ENCODE measurements at regions not wholly inside any gene's neighbourhood (a gene's known extent, or its start where the extent isn't known, plus 50 kb on each side); places are given as distances from the start of the nearest gene placed in this dataset.

DNA sequence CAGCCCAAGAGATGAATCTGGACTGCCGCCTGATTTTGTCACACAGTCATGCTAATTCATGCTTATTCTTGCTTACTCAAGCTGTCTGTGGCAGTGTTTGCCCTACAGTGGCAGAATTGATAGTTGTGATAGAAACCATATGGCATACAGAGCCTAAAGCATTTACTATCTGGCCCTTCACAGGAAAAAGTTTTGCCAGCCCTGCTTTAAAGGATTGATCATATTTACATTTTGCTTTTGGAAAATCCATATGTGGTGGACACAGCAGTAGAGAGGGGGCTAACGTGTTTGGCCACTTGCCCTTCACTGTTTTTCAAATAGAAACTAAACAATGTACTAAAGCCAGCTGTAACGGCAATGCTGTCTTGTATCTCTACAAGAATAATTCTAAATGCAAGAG lies 974.0 kb upstream of the GHITM start:
- DNase-seq: no peak

DNA sequence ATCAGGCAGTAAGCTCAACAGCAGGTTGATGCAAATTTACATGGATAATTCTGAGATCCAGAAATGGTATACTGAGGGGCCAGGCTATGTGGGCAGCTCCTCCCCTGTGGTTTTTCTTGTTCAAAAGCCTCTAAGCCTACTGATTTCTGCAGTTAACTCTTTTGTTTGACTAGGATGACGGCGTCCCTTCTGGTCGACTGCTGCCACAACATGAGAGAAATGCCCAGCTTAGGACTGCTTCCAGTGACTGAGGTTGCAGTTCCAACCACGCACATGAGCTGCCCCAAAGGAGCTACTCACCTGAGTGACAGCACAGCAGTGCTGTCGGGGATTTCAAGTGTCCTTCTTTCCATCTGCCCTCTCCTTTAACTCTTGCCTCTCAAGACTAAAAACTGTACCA lies 973.0 kb upstream of the GHITM start:
- DNase-seq: no peak

DNA sequence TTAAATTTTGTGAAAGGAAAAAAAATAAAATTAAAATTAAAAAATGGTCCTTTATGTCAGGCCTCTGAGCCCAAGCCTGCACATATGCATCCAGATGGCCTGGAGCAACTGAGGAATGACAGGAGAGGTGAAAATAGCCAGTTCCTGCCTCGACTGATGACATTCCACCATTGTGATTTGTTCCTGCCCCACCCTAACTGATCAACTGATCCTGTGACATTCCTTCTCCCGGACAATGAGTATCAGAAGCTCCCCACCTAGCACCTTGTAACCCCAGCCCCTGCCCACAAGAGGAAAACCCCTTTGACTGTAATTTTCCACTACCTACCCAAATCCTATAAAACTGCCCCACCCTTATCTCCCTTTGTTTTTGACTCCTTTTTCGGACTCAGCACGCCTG lies 972.2 kb upstream of the GHITM start:
- DNase-seq: no peak

DNA sequence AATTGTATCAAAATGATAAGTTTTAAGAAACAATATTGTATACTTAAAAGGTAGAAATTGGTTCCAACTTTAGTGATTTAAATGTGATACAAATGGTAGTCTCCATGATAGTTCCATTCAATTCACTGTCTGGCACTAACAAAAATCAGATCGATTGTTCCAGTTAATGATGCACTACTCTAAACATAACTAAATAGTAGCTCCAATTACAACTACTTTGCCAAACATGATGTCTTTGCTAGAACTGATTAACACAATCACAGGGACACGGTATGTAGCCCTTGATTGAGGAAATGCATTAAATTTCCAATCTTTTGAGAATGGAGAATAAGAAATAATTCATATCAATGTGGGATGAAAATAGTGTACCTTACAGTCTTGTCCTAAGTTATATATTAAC lies 962.4 kb upstream of the GHITM start:
- DNase-seq: no peak

DNA sequence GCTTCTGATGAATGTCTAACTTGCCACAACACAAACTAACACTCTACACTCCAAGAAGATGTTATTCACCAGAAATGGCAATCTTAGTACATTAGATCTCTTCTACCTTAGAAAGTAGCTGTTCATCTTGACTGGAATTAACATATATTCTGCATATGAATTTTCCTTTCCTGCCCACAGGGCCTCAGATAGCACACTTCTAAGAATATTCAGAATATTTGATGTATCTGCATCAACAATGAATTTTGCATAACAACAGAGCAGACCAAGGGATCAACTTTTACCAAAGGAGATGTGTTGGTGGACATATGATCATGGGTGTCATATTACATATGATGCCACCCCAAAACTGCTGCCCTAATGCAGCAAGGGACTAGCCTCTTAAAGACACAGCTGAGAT lies 960.8 kb upstream of the GHITM start:
- DNase-seq: no peak

DNA sequence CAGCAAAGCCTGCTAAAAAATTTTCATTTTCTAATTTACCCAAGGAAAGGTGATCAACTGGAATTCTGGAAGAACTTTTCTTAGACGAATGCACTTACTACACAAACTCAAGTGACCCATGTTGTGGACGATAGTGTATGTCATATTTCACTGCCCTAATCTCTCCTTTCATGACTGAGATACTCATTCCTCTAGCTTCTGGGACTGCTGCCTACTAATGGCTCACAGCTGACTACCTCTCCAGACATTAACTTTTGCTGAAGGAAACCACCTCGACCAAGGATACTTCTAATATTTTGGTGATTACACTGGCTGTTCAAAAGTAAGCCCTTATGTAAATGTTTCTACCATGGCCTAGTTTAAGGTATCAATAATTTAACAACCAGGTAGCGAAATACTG lies 959.9 kb upstream of the GHITM start:
- no peak for DNase-seq

DNA sequence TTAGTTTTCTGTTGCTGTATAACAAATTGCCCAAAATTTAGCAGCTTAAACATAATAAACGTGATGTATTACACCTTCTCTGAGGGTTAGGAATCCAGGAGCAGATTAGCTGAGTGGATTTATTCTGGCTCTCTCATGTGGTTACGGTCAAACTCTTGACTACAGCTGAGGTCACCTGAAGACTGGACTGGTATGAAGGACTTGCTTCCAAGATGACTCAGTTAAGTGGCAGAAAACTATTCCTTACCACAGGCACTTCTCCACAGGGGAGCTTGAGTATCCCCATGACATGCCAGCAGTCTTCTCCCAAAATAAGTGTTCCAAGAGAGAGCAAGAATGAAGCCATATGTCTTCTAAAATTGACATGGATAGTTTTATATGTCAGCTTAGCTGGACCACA lies 957.2 kb upstream of the GHITM start:
- no peak for DNase-seq

DNA sequence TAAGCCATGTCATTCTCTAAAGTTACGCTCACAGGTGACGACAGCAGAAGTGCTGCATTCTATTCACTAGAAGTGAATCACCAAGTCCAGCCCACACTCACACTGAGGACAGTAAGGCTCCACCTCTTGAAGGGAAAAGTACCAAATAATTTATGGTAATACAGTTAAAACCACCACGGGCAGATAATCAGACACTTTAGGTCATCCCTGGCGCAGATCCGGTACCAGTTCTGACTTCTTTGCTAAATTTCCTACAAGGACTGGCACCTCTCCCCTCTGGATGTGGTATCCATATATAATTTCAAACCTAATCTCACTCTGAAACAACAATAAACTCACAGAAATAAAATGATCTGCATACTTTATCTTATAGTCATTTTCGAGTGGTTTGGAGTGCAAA lies 954.7 kb upstream of the GHITM start:
- no peak for DNase-seq

DNA sequence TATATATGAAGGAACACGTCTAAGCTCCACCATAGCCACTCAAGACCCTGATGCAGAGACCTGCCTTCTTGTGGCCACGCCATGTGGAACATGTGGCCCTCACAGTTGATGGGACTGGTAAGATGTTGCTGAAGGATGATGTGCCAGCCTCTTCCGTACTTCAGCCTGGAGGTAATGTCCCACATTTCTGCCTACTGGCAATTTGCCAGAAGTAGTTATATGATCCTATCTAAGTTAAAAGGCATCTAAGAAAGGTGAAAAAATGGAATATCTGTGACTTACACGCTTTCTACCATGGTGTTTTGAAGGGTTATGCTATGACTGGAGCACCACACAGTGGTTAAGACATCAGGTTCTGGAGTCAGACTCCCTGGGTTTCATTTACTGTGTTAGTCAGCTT lies 948.7 kb upstream of the GHITM start:
- DNase-seq: no peak

DNA sequence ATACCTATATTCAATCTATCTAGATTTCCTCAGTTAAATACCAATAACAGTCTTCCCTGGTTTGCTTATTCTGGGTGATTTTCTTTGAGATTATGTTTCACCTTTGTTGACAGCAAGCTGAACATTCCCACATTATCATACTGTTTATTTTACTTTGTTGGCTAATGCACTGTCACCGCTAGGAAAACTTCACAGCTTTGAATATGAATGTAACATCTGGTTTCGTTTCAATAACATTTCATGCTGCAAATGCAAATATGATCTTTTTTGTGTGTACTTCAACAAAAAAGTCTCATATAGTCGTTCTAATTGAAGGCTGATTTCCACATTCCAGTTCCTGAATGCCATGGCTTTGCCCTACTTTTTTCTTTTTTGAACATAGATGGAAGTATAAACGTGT lies 946.3 kb upstream of the GHITM start:
- DNase-seq: no peak

DNA sequence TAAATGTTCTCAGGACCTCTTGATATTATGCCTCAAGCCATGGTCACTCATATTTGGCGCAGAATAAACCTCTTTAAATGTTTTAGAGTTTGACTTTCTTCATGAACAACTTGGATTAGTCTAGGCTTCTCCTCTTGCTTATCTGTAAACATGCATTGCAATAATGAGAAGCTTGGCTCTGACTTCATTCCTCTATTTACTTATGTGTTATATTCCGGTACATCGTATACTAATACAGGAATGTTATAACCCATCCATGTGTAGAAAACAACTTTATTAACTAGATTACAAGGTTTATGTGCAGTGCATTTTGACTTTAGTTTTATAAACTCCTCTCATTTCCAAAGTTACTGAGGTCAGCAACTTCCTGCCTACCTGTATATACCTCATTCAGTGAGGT lies 944.3 kb upstream of the GHITM start:
- DNase-seq: no peak

DNA sequence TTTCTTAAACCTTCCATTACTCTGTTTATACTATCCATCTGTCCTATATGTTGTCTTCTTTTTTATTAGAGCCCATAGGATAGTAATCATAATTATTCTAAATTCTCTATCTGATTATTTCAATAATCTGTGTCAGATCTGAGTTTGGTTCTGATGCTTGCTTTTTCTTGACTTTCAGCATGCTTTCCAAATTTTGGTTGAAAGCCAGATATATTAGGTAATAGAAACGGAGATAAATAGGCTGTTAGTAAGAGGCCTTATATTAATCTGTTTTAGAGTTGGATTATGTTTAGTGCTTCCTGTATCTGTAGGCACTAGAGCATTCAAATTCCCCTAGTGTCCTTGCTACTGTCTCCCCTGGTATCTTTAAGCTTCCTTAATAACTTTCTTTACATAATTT lies 939.9 kb upstream of the GHITM start:
- no peak for DNase-seq

DNA sequence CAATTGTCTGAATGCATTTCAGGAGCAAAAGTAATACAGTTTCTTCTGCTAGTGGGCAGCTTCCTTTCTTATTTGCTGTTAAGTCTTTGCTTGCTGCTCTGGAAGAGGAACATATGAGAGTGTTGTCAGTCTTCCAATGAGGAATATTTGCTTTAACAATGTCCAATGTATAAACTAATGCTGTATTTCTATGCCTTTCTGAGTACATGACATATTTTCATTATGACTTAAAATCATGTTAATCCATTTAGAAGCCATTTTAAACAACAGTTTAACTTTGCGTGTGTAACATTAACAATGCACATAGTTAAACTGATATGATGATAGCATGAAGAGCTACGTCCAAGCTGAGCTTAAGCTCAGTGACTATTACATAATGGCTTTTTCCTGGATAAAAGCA lies 933.4 kb upstream of the GHITM start:
- no peak for DNase-seq

DNA sequence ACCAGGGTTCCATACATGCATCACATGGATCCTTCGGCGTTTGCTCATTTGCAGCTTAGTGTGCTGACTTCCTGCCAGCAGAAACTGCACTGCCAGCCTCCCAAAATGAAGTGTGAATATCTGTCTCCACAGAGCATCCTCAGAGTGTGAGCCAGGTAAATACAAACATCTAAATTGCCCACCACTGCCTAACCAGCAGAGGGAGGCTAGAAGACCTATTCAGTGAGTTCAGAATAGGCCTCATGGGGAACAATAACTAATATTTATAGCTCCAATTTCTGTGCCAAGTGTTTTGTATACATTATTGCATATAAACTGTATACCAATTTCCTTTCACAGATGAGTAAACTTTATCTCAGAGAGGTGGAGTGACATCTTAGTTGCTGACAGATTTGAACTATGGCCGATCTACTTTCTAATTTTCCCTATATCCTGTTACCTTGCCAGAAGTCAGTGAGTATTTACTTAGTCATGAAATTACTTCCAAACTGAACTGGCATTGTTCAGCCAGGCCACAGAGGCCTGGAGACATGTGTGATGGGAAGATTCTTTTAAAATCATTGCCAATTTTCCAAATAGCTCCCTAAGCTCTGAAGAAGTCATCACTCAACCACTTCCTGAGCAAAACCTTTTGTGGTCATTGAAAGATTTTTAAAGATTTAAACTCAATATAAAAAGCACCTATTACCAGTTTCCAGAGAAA lies 926.5 kb upstream of the GHITM start:
- DNase-seq: no peak

DNA sequence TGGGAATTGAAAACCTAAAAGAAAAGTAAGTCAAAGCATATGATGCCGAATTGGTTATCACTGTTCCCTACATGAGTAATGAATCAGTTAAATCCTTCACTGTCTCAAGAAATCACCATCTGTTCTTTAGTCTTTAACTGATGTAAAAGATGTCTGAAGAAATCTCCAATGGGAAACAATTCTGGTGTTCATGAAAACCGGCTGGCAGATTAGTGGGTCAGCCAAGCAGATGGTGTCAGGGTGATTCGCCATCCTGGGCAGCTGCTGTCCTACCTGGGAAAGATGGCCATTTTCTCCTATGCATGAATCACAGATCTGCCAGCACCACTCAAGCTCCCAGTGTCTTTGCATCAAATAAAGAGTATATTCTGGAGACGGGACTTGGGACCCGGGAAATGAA lies 925.2 kb upstream of the GHITM start:
- DNase-seq: no peak

DNA sequence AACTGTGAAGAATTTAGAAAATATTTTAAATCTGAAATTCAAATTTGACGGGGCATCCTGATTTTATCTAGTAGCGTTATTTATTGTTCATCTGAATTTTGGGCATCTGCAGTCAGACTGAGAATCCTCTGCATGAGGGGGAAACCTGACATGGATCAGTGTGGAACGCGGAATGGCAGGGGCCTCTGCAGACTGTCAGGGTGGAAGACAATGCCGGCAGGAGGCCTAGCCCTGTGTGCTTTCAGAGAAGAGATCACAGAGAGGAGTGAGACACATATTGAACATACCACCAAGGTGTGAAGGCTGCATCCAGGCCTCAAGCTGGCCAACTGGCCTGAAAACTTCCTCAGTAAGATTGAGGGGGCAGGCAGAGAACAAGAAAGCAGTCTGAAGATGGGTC lies 921.1 kb upstream of the GHITM start:
- no peak for DNase-seq

DNA sequence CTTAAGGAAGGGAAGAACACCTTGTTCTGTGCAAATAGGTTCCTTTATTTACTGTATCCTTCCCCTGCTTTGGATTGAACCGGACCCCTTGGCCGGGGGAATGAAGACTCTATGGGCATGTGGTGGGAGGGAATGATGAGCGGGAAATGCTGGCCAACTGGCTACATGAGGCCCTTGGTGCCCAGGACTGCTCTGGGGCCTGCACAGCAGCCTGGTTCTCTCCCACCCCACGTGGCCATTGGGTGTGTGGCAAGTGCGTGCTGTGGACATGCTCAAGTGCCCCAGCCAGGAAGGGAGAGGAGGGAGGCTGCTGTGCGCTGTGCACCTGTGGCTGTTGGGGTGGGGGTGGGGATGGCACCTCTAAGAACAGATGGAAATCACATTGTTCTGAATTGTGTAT lies 917.0 kb upstream of the GHITM start:
- DNase-seq: no peak

DNA sequence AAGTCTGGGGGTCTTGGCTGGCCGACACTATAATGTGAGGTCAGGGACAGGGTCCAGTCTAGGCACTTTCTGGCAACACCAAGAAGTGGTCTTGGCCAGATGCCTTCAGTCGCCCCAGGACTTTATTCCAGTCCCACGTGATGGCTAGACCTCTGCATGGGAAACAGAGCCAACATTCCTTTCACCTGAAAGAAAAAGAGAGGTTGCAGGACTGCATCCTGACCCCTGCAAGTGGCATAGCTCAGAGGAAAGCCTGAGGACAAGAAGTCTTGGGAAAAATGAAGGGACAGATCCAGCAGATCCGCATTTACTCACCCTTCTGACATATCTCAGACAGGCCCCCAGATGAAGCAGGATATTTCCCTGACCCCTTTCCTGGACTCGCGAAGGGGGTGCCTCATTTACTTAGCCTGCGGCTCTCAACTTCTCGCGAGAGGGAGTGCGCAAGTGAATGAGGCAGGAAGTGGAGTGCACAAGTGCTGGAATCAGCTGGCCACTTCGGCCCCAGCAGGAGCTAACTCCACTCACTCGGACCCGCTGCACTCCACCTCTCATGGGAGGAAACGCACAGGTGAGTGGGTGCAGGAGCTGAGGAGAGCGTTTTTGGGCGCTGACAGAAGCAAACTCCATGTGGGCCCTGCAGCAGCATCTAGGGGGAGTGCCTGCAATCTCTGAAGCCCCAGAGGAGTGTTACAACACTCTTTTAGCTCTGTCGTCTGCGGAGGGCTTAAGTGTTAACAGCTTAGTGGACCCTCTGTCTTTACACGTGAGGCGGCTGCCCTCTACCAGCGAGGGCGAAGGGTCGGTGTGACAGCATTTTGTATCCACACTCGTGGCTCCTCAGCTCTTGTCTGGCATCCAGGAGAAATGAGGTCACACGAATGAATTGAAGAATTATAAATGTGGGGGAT lies 916.2 kb upstream of the GHITM start:
- DNase-seq: no peak

DNA sequence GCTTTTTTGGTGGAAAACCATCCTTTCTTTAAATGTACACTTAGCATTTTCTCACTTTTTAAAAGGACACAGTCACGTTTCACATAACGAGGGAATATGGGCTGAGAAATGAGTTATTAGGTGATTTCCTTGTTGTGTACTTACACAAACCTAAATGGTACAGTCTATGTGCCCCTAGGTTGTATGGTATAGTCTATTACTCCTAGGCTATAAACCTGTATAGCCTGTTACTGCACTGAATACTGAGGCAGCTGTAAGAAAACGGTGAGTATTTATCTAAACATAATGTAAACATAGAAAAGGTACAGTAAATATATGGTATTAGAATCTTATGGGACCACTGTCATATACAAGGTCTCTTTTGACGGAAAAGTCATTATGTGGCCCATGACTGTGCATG lies 913.5 kb upstream of the GHITM start:
- no peak for DNase-seq

DNA sequence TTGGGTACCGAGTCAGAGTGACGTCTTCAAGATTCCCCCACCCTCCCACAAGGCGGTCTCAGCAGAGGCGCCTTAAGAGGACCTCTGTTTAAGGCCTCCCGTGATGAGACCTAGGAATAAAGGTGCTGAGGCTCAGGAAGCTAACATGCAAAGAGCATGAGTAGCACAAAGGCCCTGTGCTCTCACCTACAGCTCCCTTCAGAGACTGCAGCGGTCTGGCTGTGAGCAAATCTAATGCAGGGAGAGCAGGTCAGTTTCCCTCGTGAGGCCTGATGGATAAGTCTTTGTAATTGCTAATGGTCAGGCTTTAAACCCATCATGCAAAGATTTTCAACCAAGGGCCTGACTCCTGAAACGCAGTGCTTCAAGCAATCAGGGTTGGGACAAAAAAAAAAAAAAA lies 909.3 kb upstream of the GHITM start:
- DNase-seq: no peak

DNA sequence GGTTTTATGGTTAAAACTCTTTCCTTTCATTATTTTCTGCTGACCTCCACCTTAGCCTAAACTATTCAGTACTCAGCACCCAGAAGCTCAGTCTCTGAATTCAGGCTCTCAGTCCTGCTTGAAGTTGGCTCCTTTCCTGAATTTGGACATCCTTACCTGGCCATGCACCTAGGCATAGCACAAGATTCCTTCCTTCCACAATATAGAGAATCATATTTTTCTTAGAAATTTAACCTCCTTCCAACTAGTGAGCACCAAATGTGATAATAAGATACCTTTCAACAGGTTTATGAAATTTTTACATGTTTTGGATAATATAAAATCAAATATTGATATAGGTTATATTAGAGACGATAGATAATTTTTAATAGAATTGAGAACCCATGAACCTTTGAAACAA lies 905.6 kb upstream of the GHITM start:
- no peak for DNase-seq

DNA sequence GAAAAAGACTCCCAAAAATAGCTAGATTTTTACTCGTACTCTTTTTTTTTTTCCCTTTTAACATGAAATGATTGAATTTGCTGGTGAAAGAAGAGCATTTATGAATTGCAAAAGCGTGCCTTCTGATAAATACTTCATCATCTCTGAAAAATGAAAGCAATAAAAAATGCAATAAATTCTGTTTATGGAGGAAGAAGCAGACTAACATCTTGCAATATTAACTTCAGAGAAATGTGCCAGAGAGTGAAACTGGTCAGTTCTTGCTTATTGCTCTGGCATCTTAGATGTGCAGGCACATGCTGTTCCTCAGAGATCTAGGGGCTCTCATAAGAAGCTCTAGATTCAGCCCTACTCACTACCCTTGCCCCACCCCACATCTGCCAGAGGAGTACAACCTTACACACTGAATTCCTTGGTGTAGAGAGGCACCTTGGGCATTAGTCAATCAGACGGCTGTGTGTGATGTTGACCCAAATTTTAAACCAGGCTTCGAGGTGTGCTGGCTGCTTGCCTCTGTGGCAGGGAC lies 891.1 kb upstream of the GHITM start:
- no peak for DNase-seq

DNA sequence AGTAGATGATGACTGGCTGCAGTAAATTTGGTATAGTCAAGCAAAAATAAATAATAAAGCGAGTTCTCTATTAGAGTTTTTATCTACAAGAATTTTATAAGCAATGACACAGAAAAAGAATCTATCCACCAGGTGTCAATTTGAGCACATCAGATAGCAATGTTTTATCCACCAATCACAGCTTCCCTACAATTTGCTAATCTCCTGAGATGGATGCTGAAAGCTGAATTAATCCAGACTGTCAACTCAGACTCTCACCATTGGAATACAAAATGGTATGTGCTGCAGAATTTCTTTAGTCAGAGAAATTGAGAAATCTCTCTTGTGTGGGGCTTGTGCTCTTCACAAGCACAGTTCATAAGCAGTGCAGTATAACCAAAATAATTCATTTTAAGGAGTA lies 888.9 kb upstream of the GHITM start:
- DNase-seq: no peak

DNA sequence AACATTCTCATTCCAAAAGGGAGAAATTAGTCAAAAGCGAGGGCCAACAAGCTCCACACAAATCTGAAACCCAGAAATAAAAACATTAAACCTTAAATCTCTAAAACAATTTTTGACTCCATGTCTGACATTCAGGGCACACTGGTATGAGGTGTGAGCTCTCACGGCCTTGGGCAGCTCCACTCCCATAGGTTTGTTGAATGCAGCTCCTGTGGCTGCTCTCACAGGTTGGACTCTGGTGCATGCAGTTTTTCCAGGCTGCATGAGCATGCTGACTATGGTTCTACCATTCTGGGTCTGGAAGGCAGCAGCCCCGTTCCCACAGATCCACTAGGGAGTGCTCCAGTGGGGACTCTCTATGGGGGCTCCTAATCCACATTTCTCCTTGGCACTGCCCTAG lies 887.1 kb upstream of the GHITM start:
- DNase-seq: no peak
